Hepatocyte (in vitro differentiated cells): ENCODE measurements at regions not wholly inside any gene's neighbourhood (a gene's known extent, or its start where the extent isn't known, plus 50 kb on each side); places are given as distances from the start of the nearest gene placed in this dataset.

Source experiments
- CTCF ChIP-seq: fragments of 200-600 bp; sonication (generic); IDR thresholded peaks from 2 replicates; pipeline ENCODE4 v1.5.1; 2016; ENCODE audit warnings: antibody characterized with exemption, mild to moderate bottlenecking; ENCODE audit not compliant: poor library complexity
- EZH2phosphoT487 ChIP-seq: fragments of 200-600 bp; sonication (generic); IDR thresholded peaks from one replicate; pipeline ENCODE4 v1.6.1; 2018; ENCODE audit warnings: antibody characterized with exemption, mild to moderate bottlenecking, low read depth, moderate library complexity; ENCODE audit not compliant: unreplicated experiment, severe bottlenecking

GRCh38 chr14:29205658-29206057 lies 439.1 kb downstream of the FOXG1 start:
- TF ChIP-seq CTCF = no peak
- TF ChIP-seq EZH2phosphoT487 = no peak
